ENCODE measurements at regions not wholly inside any gene's neighbourhood (a gene's known extent, or its start where the extent isn't known, plus 50 kb on each side); places are given as distances from the start of the nearest gene placed in this dataset.

DNA sequence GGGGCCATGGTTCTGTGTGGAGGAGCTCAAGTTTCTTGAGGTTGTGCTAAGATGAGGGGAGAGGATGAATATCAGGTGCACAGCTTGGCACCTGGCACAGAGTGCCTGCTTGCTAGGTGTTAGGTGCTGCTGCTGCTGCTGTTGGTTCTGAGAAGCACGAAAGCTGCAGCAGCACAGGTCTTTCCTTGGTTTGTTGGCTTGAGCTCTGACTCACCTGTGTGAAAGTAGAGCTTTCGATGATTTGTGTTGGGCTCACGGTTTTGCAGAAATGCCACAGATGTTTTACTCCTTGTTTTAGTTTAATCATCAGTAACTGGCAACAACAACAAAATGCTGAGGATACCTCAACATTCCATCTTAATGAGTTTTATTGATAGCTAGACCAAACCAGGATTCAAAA, 221.6 kb downstream of the BRINP2 start:
- TF ChIP-seq CTCF (IDR thresholded peaks at IDR 0.05) = no peak
- no peak for TF ChIP-seq POLR2A (IDR thresholded peaks at IDR 0.05)

All from adrenal gland (tissue), 5 donors.